ENCODE measurements at regions not wholly inside any gene's neighbourhood (a gene's known extent, or its start where the extent isn't known, plus 50 kb on each side); places are given as distances from the start of the nearest gene placed in this dataset.

- TF ChIP-seq CTCF (conservative IDR thresholded peaks at IDR 0.05) (no peak), EZH2 (IDR thresholded peaks at IDR 0.05; ENCODE audit: low read depth) (no peak)
Measured at GRCh38 chr1:73627723-73628122, 570.3 kb downstream of the LRRIQ3 start.

Measured in PC-9 (cell line).